PC-9 (cell line): ENCODE measurements at regions not wholly inside any gene's neighbourhood (a gene's known extent, or its start where the extent isn't known, plus 50 kb on each side); places are given as distances from the start of the nearest gene placed in this dataset.

Experiments used
- BruUV-seq: library from RNA; stranded (reverse); fragments of 400-500 nt; replicated peaks from 2 replicates; lab custom pipeline; 2021; lab: Mats Ljungman, UMichigan
- CTCF ChIA-PET: fragments of 300-600 bp; sonication (Branson Sonifier 250); formaldehyde crosslinking; loops from one replicate; lab custom pipeline; 2022; ENCODE audit warnings: antibody characterized with exemption; lab: Charles Lee
- POLR2A ChIA-PET: fragments of 300-600 bp; sonication (Branson Sonifier 250); formaldehyde crosslinking; loops from one replicate; lab custom pipeline; 2022; ENCODE audit warnings: antibody characterized with exemption; ENCODE audit not compliant: unreplicated experiment; lab: Charles Lee
- DNase-seq, 2 experiments: peaks; one replicate each; pipeline versions ENCODE4 v3.0.0 to v3.0.0-alpha.2; 2015 to 2022; ENCODE audit warnings: mixed read lengths in 1 of 2
- H2AFZ ChIP-seq: fragments of 200-600 bp; sonication (generic); 2 replicates; pipeline ENCODE4 v1.8.1; 2017; ENCODE audit warnings: antibody characterized with exemption
- H3F3A ChIP-seq: fragments of 200-600 bp; sonication (generic); 2 replicates; pipeline ENCODE4 v1.8.1; 2017; ENCODE audit warnings: antibody characterized with exemption, mild to moderate bottlenecking, low read depth; ENCODE audit not compliant: insufficient read depth
- H3K27ac ChIP-seq: fragments of 200-600 bp; sonication (generic); 2 replicates; pipeline ENCODE4 v1.6.1; 2016; ENCODE audit warnings: mixed run types
- H3K27me3 ChIP-seq: fragments of 200-600 bp; sonication (generic); 2 replicates; pipeline ENCODE4 v1.6.1; 2016; ENCODE audit warnings: low read depth, mixed run types; ENCODE audit not compliant: insufficient read depth
- H3K36me3 ChIP-seq: fragments of 200-600 bp; sonication (generic); 2 replicates; pipeline ENCODE4 v1.6.1; 2016; ENCODE audit warnings: low read depth, mixed run types
- H3K4me1 ChIP-seq: fragments of 200-600 bp; sonication (generic); replicated peaks from 2 replicates; pipeline ENCODE4 v1.6.1; 2016; ENCODE audit warnings: mixed run types; ENCODE audit not compliant: insufficient read depth
- H3K4me2 ChIP-seq: fragments of 200-600 bp; sonication (generic); 2 replicates; pipeline ENCODE4 v1.6.1; 2017; ENCODE audit warnings: mixed run types
- H3K4me3 ChIP-seq: fragments of 200-600 bp; sonication (generic); 2 replicates; pipeline ENCODE4 v1.6.1; 2016; ENCODE audit warnings: mixed run types
- H3K79me2 ChIP-seq: fragments of 200-600 bp; sonication (generic); 2 replicates; pipeline ENCODE4 v1.6.1; 2017; ENCODE audit warnings: low read depth, mixed run types
- H3K9me2 ChIP-seq: fragments of 200-600 bp; sonication (generic); 2 replicates; pipeline ENCODE4 v1.8.1; 2017; ENCODE audit warnings: mild to moderate bottlenecking; ENCODE audit not compliant: insufficient read depth
- H3K9me3 ChIP-seq: fragments of 200-600 bp; sonication (generic); 2 replicates; pipeline ENCODE4 v1.8.1; 2016; ENCODE audit warnings: low read depth; ENCODE audit not compliant: insufficient read depth
- H4K20me1 ChIP-seq: fragments of 200-600 bp; sonication (generic); 2 replicates; pipeline ENCODE4 v1.8.1; 2017; ENCODE audit not compliant: insufficient read depth
- CTCF ChIP-seq: fragments of 200-600 bp; sonication (generic); conservative IDR thresholded peaks from 2 replicates; pipeline ENCODE4 v1.6.1; 2017; ENCODE audit warnings: mixed run types, antibody characterized with exemption, mild to moderate bottlenecking, moderate library complexity
- EZH2 ChIP-seq: fragments of 200-600 bp; sonication (generic); IDR thresholded peaks from 2 replicates; pipeline ENCODE4 v1.8.0; 2017; ENCODE audit warnings: antibody characterized with exemption, low read depth
- intact Hi-C: fragments of 100-400 bp; cut with micrococcal nuclease; formaldehyde crosslinking; loops from one replicate; pipeline ENCODE4 v1.10.0; 2022; ENCODE audit not compliant: unreplicated experiment

GRCh38 chr7:156179872-156180390 is 367.7 kb upstream of the SHH start:
- H3K79me2 ChIP-seq = no peaks in the 10 kb centered on the region
- no peak for DNase-seq
- ChIA-PET CTCF (no interaction called here), POLR2A (no interaction called here)
- no peak overlapping the region for H3K4me3 ChIP-seq
- H3K4me1 ChIP-seq = no peaks in the 10 kb centered on the region
- no peaks in the 10 kb centered on the region for H3K36me3 ChIP-seq
- no peak overlapping the region for H3K4me2 ChIP-seq
- TF ChIP-seq CTCF = no peak
- H3K9me2 ChIP-seq = no peaks in the 10 kb centered on the region
- BruUV-seq = no TSS peak
- H3K27ac ChIP-seq = no peak overlapping the region
- intact Hi-C loops = no loop called here
- H3K9me3 ChIP-seq = no peaks in the 10 kb centered on the region
- no peak overlapping the region for H2AFZ ChIP-seq
- H4K20me1 ChIP-seq = no peaks in the 10 kb centered on the region
- H3F3A ChIP-seq = no peaks in the 10 kb centered on the region
- H3K27me3 ChIP-seq = peaks cover 73% of the 10 kb centered on the region

GRCh38 chr7:156178857-156179256 is 366.6 kb upstream of the SHH start:
- Histone ChIP-seq H3K9me3 (no peaks in the 10 kb centered on the region), H3K9me2 (no peaks in the 10 kb centered on the region), H3K4me3 (no peak overlapping the region), H3K79me2 (no peaks in the 10 kb centered on the region), H4K20me1 (no peaks in the 10 kb centered on the region), H3K27ac (no peak overlapping the region), H3K4me1 (no peaks in the 10 kb centered on the region), H3K36me3 (no peaks in the 10 kb centered on the region), H3K4me2 (no peak overlapping the region), H2AFZ (no peak overlapping the region), H3K27me3 (peaks cover 79% of the 10 kb centered on the region), H3F3A (no peaks in the 10 kb centered on the region)
- intact Hi-C loops = no loop called here
- no peak for DNase-seq
- no TSS peak for BruUV-seq
- no peak for TF ChIP-seq CTCF
- no peak for TF ChIP-seq EZH2
- CTCF ChIA-PET = no interaction called here
- POLR2A ChIA-PET = no interaction called here

GRCh38 chr7:156178214-156178613 is 366.0 kb upstream of the SHH start:
- no peaks in the 10 kb centered on the region for H3K36me3 ChIP-seq
- no peaks in the 10 kb centered on the region for H3K9me2 ChIP-seq
- POLR2A ChIA-PET = no interaction called here
- CTCF ChIA-PET = no interaction called here
- no peak overlapping the region for H2AFZ ChIP-seq
- peaks cover 84% of the 10 kb centered on the region for H3K27me3 ChIP-seq
- no peak overlapping the region for H3K4me2 ChIP-seq
- no peak overlapping the region for H3K4me3 ChIP-seq
- no peaks in the 10 kb centered on the region for H3K79me2 ChIP-seq
- no TSS peak for BruUV-seq
- H4K20me1 ChIP-seq = no peaks in the 10 kb centered on the region
- H3F3A ChIP-seq = no peaks in the 10 kb centered on the region
- TF ChIP-seq CTCF (no peak), EZH2 (no peak)
- H3K9me3 ChIP-seq = no peaks in the 10 kb centered on the region
- intact Hi-C loops = no loop called here
- H3K4me1 ChIP-seq = no peaks in the 10 kb centered on the region
- no peak overlapping the region for H3K27ac ChIP-seq
- DNase-seq = no peak
